GM23338 (cell line): ENCODE measurements at regions not wholly inside any gene's neighbourhood (a gene's known extent, or its start where the extent isn't known, plus 50 kb on each side); places are given as distances from the start of the nearest gene placed in this dataset.
"Not testable (repeated sequence)": the region's sequence is repeated elsewhere in the genome, so short reads cannot be mapped to it uniquely, and the experiment has no call there.

Experiments
- ATAC-seq: fragments of 200-7000 bp; cut with Tn5 transposase; 3 replicates; pipeline ENCODE4 v1.9.1; 2020
- DNase-seq: peaks from one replicate; pipeline ENCODE4 v3.0.0-alpha.2; 2015; ENCODE audit warnings: low spot score
- H2AFZ ChIP-seq: fragments of 200-600 bp; sonication (generic); 2 replicates; pipeline ENCODE4 v1.8.0; 2016; ENCODE audit warnings: antibody characterized with exemption, mild to moderate bottlenecking, moderate library complexity
- H3F3A ChIP-seq: fragments of 200-600 bp; sonication (generic); replicated peaks from 2 replicates; pipeline ENCODE4 v1.8.0; 2017; ENCODE audit warnings: antibody characterized with exemption, mixed run types, low read depth
- H3K27ac ChIP-seq: fragments of 200-600 bp; sonication (generic); 2 replicates; pipeline ENCODE4 v1.6.1; 2016; ENCODE audit warnings: low read depth
- H3K27me3 ChIP-seq: fragments of 200-600 bp; sonication (generic); 2 replicates; pipeline ENCODE4 v1.8.0; 2016; ENCODE audit warnings: mild to moderate bottlenecking, mixed run types, moderate library complexity; ENCODE audit not compliant: insufficient read depth
- H3K36me3 ChIP-seq: fragments of 200-600 bp; sonication (generic); 2 replicates; pipeline ENCODE4 v1.8.0; 2016; ENCODE audit warnings: mild to moderate bottlenecking; ENCODE audit not compliant: insufficient read depth
- H3K4me1 ChIP-seq: fragments of 200-600 bp; sonication (generic); 2 replicates; pipeline ENCODE4 v1.8.0; 2016; ENCODE audit warnings: mild to moderate bottlenecking, moderate library complexity; ENCODE audit not compliant: insufficient read depth
- H3K4me2 ChIP-seq: fragments of 200-600 bp; sonication (generic); 2 replicates; pipeline ENCODE4 v1.7.1; 2017; ENCODE audit warnings: mixed run types
- H3K4me3 ChIP-seq: fragments of 200-600 bp; sonication (generic); 2 replicates; pipeline ENCODE4 v1.6.1; 2016; ENCODE audit warnings: mixed run types
- H3K79me2 ChIP-seq: fragments of 200-600 bp; sonication (generic); replicated peaks from 2 replicates; pipeline ENCODE4 v1.8.0; 2017; ENCODE audit warnings: mild to moderate bottlenecking; ENCODE audit not compliant: insufficient read depth
- H3K9me2 ChIP-seq: fragments of 200-600 bp; sonication (generic); 2 replicates; pipeline ENCODE4 v1.8.0; 2017; ENCODE audit not compliant: insufficient read depth
- H4K20me1 ChIP-seq: fragments of 200-600 bp; sonication (generic); replicated peaks from 2 replicates; pipeline ENCODE4 v1.8.0; 2017; ENCODE audit warnings: mild to moderate bottlenecking; ENCODE audit not compliant: insufficient read depth
- H3K27ac Mint-ChIP-seq: 2 replicates; pipeline ENCODE4 v1.8.0; 2020; ENCODE audit warnings: inconsistent platforms, mild to moderate bottlenecking, moderate library complexity, mixed read lengths
- H3K27me3 Mint-ChIP-seq: 3 replicates; pipeline ENCODE4 v1.8.0; 2022; ENCODE audit warnings: low read depth, mild to moderate bottlenecking, moderate library complexity, mixed read lengths, inconsistent platforms; ENCODE audit not compliant: insufficient read depth, poor library complexity
- H3K36me3 Mint-ChIP-seq: 3 replicates; pipeline ENCODE4 v1.8.0; 2021; ENCODE audit warnings: low read depth, mild to moderate bottlenecking, inconsistent platforms, moderate library complexity, mixed read lengths
- H3K4me1 Mint-ChIP-seq: 3 replicates; pipeline ENCODE4 v1.8.0; 2020; ENCODE audit warnings: mild to moderate bottlenecking, inconsistent platforms, mixed read lengths
- H3K4me3 Mint-ChIP-seq: 3 replicates; pipeline ENCODE4 v1.8.0; 2021; ENCODE audit warnings: moderate library complexity, mild to moderate bottlenecking, inconsistent platforms, mixed read lengths
- H3K9me3 Mint-ChIP-seq: 3 replicates; pipeline ENCODE4 v1.8.0; 2020; ENCODE audit warnings: moderate library complexity, mild to moderate bottlenecking, inconsistent platforms, mixed read lengths
- ETS1 ChIP-seq: IDR thresholded peaks from 2 replicates; pipeline ENCODE4 v1.6.1; 2016; ENCODE audit warnings: antibody characterized with exemption
- EZH2 ChIP-seq: fragments of 200-600 bp; sonication (generic); IDR thresholded peaks from one replicate; pipeline ENCODE4 v1.8.0; 2017; ENCODE audit warnings: antibody characterized with exemption, mild to moderate bottlenecking, low read depth; ENCODE audit not compliant: unreplicated experiment
- EZH2phosphoT487 ChIP-seq: fragments of 200-600 bp; sonication (generic); IDR thresholded peaks from one replicate; pipeline ENCODE4 v1.8.1; 2018; ENCODE audit warnings: antibody characterized with exemption; ENCODE audit not compliant: unreplicated experiment
- JUNB ChIP-seq: IDR thresholded peaks from one replicate; pipeline ENCODE4 v1.6.1; 2016; ENCODE audit warnings: antibody characterized with exemption; ENCODE audit not compliant: unreplicated experiment
- NANOG ChIP-seq: IDR thresholded peaks from 2 replicates; pipeline ENCODE4 v1.6.1; 2016; ENCODE audit warnings: antibody characterized with exemption, borderline replicate concordance
- POLR2AphosphoS5 ChIP-seq: IDR thresholded peaks from 2 replicates; pipeline ENCODE4 v1.6.1; 2016; ENCODE audit warnings: antibody characterized with exemption, low read depth
- STAT1 ChIP-seq: IDR thresholded peaks from one replicate; pipeline ENCODE4 v1.6.1; 2016; ENCODE audit warnings: antibody characterized with exemption; ENCODE audit not compliant: unreplicated experiment
- ZNF114 ChIP-seq: fragments of 250-450 bp; sonication (Bioruptor Pico); IDR thresholded peaks from 2 replicates; pipeline ENCODE4 v1.5.0; 2020; ENCODE audit warnings: mild to moderate bottlenecking, moderate library complexity
- ZNF331 ChIP-seq: fragments of 250-450 bp; sonication (Bioruptor Pico); IDR thresholded peaks from 2 replicates; pipeline ENCODE4 v1.5.0; 2020; ENCODE audit warnings: low read depth, mild to moderate bottlenecking, moderate library complexity
- TF ChIP-seq, protein P1 (sequence below), 2 experiments: fragments of 200-600 bp in 1 of 2; sonication (generic) in 1 of 2; conservative IDR thresholded peaks; 2 replicates each; pipeline versions ENCODE4 v1.5.1 to v1.6.1; 2016 to 2017; ENCODE audit warnings: antibody characterized with exemption in 2 of 2, low read depth in 2 of 2, mild to moderate bottlenecking in 2 of 2, moderate library complexity in 1 of 2
- TF ChIP-seq, protein P2 (sequence below): IDR thresholded peaks from one replicate; pipeline ENCODE4 v1.6.1; 2018; ENCODE audit warnings: antibody characterized with exemption; ENCODE audit not compliant: unreplicated experiment

DNA sequence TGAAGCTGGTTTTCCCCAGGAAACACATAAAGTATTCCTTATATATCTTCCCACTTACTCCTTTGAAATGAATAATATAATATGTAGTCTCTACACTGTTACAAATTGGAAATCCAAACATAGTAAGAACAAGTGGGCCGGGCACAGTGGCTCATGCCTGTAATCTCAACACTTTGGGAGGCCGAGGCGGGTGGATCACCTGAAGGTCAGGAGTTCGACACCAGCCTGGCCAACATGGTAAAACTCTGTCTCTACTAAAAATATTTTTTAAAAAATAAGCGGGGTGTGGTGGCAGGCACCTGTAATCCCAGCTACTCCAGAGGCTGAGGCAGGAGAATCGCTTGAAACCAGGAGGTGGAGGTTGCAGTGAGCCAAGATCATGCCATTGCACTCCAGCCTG lies 57.2 kb downstream of the NPPC start:
- not testable (repeated sequence) for H3K4me1 ChIP-seq, H3K36me3 Mint-ChIP-seq, H3K27ac ChIP-seq, H4K20me1 ChIP-seq, H3K4me3 ChIP-seq, ATAC-seq, H2AFZ ChIP-seq, H3K4me3 Mint-ChIP-seq, H3K9me2 ChIP-seq, H3K27me3 Mint-ChIP-seq, H3K4me2 ChIP-seq, DNase-seq, H3K4me1 Mint-ChIP-seq, H3K27me3 ChIP-seq, H3F3A ChIP-seq, H3K79me2 ChIP-seq, H3K27ac Mint-ChIP-seq, H3K36me3 ChIP-seq
- peaks cover 30% of the 10 kb centered on the region for H3K9me3 Mint-ChIP-seq

DNA sequence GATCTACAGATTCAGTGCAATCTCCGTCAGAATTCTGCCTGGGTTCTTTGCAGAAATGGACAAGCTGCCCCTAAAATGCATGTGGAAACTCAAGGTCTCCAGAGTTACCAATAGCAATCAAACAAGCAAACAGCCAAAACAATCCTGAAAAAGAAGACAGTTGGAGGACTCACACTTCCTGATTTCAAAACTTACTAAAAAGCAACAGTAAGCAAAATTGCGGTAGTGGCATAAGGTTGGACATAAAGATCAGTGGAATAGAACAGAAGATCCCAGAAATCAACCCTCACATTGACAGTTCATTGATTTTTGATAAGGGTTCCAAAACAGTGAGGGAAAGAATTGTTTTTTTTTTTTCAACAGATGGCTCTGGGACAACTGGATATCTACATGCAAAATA lies 59.7 kb downstream of the NPPC start:
- no peaks in the 10 kb centered on the region for H3K36me3 ChIP-seq
- no peak overlapping the region for H3K27ac ChIP-seq
- Mint-ChIP-seq H3K9me3 (peaks cover 30% of the 10 kb centered on the region), H3K4me3 (no peak overlapping the region), H3K4me1 (peaks cover 2% of the 10 kb centered on the region; the same call in 1 of the 3 replicates), H3K27me3 (peaks cover 16% of the 10 kb centered on the region), H3K27ac (no peak overlapping the region), H3K36me3 (peaks cover 4% of the 10 kb centered on the region; the same call in 2 of the 3 replicates)
- H3K79me2 ChIP-seq, result no peaks in the 10 kb centered on the region
- no peaks in the 10 kb centered on the region for H4K20me1 ChIP-seq
- H3K4me1 ChIP-seq, result no peaks in the 10 kb centered on the region
- no peaks in the 10 kb centered on the region for H3F3A ChIP-seq
- no peak overlapping the region for H3K4me2 ChIP-seq
- no peak for ATAC-seq
- H2AFZ ChIP-seq, result no peak overlapping the region
- DNase-seq, result no peak
- no peaks in the 10 kb centered on the region for H3K9me2 ChIP-seq
- no peaks in the 10 kb centered on the region for H3K27me3 ChIP-seq
- no peak overlapping the region for H3K4me3 ChIP-seq
- no peak for TF ChIP-seq ZNF114 (CRISPR knock-in tag)
- no peak for TF ChIP-seq EZH2
- TF ChIP-seq ZNF331 (CRISPR knock-in tag), result no peak
- no peak for TF ChIP-seq EZH2phosphoT487
- TF ChIP-seq, protein P1, sequence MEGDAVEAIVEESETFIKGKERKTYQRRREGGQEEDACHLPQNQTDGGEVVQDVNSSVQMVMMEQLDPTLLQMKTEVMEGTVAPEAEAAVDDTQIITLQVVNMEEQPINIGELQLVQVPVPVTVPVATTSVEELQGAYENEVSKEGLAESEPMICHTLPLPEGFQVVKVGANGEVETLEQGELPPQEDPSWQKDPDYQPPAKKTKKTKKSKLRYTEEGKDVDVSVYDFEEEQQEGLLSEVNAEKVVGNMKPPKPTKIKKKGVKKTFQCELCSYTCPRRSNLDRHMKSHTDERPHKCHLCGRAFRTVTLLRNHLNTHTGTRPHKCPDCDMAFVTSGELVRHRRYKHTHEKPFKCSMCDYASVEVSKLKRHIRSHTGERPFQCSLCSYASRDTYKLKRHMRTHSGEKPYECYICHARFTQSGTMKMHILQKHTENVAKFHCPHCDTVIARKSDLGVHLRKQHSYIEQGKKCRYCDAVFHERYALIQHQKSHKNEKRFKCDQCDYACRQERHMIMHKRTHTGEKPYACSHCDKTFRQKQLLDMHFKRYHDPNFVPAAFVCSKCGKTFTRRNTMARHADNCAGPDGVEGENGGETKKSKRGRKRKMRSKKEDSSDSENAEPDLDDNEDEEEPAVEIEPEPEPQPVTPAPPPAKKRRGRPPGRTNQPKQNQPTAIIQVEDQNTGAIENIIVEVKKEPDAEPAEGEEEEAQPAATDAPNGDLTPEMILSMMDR (conservative IDR thresholded peaks at IDR 0.05; ENCODE audit: low read depth in 2 of 2), result no peak
- no peak for TF ChIP-seq JUNB
- TF ChIP-seq NANOG, result no peak
- TF ChIP-seq ETS1, result no peak
- TF ChIP-seq, protein P2, sequence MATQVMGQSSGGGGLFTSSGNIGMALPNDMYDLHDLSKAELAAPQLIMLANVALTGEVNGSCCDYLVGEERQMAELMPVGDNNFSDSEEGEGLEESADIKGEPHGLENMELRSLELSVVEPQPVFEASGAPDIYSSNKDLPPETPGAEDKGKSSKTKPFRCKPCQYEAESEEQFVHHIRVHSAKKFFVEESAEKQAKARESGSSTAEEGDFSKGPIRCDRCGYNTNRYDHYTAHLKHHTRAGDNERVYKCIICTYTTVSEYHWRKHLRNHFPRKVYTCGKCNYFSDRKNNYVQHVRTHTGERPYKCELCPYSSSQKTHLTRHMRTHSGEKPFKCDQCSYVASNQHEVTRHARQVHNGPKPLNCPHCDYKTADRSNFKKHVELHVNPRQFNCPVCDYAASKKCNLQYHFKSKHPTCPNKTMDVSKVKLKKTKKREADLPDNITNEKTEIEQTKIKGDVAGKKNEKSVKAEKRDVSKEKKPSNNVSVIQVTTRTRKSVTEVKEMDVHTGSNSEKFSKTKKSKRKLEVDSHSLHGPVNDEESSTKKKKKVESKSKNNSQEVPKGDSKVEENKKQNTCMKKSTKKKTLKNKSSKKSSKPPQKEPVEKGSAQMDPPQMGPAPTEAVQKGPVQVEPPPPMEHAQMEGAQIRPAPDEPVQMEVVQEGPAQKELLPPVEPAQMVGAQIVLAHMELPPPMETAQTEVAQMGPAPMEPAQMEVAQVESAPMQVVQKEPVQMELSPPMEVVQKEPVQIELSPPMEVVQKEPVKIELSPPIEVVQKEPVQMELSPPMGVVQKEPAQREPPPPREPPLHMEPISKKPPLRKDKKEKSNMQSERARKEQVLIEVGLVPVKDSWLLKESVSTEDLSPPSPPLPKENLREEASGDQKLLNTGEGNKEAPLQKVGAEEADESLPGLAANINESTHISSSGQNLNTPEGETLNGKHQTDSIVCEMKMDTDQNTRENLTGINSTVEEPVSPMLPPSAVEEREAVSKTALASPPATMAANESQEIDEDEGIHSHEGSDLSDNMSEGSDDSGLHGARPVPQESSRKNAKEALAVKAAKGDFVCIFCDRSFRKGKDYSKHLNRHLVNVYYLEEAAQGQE, result no peak
- no peak for TF ChIP-seq POLR2AphosphoS5
- TF ChIP-seq STAT1, result no peak
